ENCODE measurements at regions not wholly inside any gene's neighbourhood (a gene's known extent, or its start where the extent isn't known, plus 50 kb on each side); places are given as distances from the start of the nearest gene placed in this dataset.
A peak's percentile ranks its signal among the peaks of the same experiment; 100 is the strongest.

DNA sequence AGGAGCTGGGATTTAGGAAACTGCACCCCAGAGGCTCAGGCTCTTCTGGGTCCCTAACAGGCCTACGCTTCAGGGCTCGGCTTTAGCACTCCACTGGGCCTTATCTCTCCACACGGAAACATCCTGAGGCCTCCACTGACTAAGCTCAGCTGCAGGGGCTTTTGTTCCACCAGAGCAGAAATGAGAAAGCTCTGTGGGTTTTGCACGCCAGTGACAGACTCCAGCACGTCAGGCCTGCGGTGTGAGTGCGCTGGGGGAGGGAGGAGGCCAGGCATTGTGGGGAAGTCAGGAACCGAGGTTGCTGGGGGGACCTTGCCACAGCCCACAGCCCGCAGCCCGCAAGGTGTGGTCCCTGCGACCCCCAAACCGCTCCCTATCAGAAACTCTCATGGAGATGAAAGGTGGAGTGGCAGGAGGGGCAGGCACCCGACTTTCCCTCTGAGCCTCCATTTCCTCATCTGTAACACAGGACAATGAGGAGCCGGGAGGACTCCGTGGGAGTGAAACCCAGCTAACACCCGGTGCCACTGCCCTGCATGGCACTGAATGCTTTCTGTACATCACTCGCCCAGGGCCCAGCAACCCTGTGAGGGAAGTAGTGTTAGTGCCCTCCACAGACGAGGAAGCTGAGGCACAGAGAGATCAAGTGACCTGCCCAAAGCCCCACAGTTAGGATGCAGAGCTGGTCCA, 106.5 kb downstream of the TPRA1 start:
- no peak for DNase-seq (ENCODE audit: low read depth, low spot score)

- no peak for DNase-seq (ENCODE audit: low read depth, low spot score)
Measured at GRCh38 chr3:127483005-127483641, 107.4 kb downstream of the TPRA1 start.

GRCh38 chr3:127482216-127483004, 108.1 kb downstream of the TPRA1 start:
- no peak for DNase-seq (ENCODE audit: low read depth, low spot score)

DNA sequence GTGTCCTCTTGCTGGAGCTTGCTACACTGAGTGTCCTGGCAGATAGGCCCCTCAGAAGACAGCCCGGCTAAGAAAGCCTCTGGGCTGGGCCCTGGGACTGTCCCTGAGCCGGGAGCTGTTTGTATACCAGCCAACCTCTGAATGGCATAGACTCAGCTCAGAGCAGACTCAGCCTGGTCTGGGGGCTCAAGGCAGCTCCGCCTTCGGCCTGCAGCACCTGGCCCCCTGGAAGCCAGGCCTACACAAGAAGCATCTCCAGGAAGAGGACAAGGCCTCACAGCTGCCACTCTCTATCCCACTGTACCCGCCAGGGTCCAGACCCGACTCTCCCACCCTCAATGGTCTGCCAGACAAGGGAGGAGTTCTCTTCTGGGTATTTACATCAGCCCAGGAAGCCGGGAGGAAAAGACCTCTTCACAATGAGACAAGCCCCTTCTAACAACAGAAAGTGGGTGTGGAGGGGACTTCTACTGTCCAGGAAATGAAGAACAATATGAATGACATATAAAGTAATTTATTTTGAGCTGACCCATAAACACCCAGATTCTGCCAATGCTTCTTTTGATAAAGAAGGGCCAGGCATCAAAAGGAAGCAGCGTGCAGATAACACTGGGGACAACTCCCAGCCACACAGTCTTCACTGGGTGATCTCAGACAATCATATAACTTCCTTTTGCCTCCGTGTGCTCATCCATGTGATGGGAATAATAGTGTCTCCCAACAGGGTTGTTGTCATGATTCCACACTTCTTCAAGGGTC, 110.2 kb downstream of the TPRA1 start:
- no peak for DNase-seq (ENCODE audit: low read depth, low spot score)

DNA sequence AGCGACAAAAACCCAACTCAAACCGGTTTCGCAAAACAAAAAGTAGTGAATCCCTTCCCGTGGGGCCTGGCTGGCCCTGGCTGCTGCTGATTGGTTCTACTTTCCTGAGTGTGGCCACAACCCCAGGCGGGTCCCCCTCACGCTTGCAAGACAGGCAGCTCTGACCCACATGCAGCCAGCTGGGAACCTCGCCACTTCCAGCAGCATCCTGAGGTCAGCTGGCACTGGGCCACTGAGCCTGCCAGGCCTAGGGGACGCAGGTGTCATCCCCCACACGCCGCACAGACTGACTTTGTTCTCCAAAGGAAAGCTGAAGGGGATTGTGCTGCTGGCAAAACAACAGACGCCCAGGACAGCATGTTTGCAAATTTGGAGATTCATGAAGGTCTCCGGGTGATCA, 111.1 kb downstream of the TPRA1 start:
- no peak for DNase-seq (ENCODE audit: low read depth, low spot score)

DNA sequence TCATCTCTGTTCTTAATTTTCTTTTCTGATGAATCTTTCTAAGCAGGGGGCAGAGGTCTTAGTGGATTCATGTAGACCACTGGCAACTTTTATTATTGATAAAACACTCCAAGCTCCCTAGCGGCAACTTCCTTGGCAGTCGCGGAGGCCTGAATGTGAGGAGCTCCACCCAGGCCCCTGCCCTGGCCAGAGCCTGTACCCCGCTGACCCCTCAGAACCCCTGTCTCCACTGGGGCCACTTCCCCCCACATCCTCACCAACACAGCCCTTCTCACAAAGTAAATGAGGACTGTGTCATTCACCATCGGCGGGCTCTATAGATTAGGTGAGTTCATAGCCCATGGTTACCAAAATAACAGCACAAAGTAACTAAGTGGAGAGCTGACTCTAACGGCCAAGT, 111.6 kb downstream of the TPRA1 start:
- no peak for DNase-seq (ENCODE audit: low read depth, low spot score)

GRCh38 chr3:127477396-127477795, 113.1 kb downstream of the TPRA1 start:
- DNase-seq (ENCODE audit: low read depth, low spot score), result no peak

GRCh38 chr3:127476936-127477335, 113.6 kb downstream of the TPRA1 start:
- no peak for DNase-seq (ENCODE audit: low read depth, low spot score)

DNA sequence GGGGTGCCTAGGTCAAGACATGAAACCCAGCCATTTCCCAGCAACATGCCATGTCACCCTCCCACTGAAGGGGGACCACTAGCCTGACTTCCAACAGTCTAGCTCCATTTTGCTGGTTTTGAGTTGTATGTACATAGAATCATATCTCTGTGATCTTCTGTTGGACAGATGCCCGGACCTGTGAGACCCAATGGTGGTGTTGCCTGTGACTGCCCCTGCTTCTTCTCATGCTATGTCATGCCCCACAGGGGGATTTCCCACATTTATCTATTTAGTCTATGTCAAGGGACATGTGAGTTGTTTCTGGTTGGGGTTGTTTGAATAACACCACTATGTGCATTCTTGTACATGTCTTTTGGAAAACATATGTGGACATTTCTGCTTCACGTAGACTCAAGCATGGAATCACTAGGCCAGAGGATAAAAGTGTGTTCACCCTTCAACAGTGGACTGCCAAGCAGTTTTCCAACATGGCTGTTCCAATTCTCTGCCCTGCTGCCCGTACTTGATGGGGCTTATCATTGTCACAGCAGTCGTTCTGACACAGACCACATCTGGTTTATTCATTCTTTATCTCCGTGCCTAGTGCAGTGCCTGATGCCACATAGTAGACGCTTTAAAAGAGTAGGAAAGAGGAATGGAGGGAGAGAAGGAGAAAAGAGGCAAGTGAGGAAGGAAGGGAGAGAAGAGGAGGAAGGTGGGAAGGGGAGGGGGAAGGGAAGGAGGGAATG, 114.4 kb downstream of the TPRA1 start:
- DNase-seq (ENCODE audit: low read depth, low spot score), result no peak

DNA sequence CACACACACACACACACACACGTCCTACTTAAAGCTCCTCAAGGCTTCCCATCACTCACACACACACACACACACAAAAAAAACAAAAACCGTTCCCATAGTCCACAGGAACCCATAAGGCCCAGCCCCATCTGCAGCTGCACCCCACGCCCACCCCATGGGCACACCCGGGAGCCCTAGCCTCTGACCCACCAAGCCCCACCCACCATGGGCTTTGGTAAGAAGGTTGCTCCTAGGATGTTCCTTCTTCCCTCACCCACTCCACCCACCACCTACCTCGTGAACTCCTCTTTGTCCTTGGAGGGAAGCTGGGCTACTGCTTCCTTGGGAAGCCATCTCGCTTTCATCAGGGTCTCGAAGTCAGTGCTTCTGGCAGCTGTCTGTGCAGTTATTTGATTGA, 115.1 kb downstream of the TPRA1 start:
- DNase-seq (ENCODE audit: low read depth, low spot score), result no peak

GRCh38 chr3:127473244-127474024, 117.1 kb downstream of the TPRA1 start:
- peak; percentile 67 for DNase-seq (ENCODE audit: low read depth, low spot score)

- DNase-seq (ENCODE audit: low read depth, low spot score), result no peak
Measured at GRCh38 chr3:127472506-127472905, 118.0 kb downstream of the TPRA1 start.

DNA sequence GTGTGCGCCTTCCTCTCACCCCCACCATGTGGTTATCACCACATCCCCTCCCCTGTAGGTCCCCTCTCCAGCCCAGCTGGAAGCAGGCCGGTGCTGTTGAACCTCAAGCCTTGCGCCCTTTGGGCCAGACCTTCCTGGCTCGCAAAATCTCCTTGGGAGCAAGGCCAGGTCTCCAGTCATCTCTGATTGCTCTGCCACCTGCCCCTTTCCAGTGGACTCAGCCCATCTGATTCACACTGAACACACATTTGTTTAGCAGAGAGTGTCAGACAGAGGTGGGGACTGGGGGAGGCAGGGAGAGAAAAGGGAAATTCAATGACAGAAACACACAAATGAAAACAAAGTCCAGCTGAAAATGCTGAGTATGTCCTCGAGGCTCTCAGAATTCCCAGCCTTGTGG, 119.4 kb downstream of the TPRA1 start:
- no peak for DNase-seq (ENCODE audit: low read depth, low spot score)

GRCh38 chr3:127469760-127470159, 120.8 kb downstream of the TPRA1 start:
- DNase-seq (ENCODE audit: low read depth, low spot score), result no peak

DNA sequence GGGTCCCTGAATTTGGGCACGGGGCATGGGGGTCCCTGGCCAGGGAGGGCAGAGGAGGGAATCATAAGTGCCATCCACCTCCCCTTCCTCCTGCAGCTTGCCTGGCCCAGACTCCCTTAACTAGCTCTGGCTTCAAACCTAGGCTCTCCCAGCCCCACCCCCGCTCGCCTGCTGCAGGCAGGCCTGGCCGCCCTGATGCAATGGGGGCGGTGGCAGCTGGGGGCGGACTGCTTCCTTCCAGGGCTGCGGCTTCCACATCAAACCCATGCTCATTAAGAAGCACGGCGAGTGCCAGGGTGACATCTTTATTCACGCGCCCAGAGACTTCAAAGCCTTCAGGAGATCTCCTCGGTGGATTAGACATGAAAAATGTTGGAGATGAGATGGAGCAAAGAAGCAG, 123.1 kb downstream of the TPRA1 start:
- no peak for DNase-seq (ENCODE audit: low read depth, low spot score)

- no peak for DNase-seq (ENCODE audit: low read depth, low spot score)
Measured at GRCh38 chr3:127464642-127465041, 125.9 kb downstream of the TPRA1 start.

DNA sequence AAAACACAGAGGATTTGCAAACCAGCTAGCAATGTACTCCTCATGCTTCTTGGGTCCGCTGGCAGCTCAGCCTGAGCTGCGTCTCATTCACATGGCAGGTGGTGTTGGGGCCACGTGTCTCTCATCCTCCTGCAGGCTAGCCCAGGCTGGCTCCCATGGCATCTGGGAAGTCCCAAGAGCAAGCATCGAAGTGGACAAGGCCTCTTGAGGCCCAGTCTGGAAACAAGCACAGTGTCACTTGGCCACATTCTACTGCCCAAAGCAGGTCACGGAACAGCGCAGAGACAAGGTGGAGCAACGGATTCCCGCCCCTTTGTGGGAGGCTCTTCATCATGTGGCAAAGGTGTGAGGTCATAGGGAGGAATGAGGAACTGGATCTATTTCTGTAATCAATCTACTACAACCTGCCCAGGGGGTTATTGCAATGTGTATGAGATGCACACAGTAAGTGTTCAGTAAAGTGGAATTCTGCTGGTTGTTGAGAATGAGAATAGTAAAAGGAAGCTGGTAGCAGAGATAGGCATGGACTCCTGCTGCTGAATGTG, 128.3 kb downstream of the TPRA1 start:
- DNase-seq (ENCODE audit: low read depth, low spot score), result no peak

DNA sequence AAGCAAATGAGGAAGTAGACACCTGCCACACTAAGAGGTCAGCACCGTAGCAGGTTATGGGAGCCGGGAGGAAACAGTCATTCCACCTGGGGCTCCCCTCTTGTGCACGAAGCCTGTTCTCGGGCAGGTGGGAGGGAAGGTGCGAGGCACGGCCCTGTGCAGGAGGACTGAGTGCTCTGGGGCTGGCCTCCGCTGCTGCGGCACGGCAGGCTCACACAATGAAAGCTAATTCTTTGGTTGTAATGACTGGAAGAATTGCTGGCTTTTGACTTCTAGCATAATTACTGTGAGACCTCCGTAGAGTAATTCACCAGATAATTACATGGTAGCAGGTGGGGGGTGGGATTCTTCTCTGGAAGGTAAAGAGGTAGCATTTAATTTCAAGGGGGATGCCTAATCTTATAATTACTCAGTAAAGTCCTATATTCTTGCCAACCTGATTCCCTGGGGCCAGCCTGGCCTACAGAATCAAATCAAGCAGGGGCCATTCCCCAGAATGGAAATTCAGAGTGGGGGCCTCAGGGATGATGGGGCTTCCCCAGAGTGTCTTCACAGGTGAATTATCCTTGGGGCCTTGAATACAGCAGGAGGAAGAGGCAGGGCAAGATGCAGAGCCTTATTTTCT, 129.1 kb downstream of the TPRA1 start:
- no peak for DNase-seq (ENCODE audit: low read depth, low spot score)

GRCh38 chr3:127459891-127460290, 130.6 kb downstream of the TPRA1 start:
- DNase-seq (ENCODE audit: low read depth, low spot score), result no peak
